Panc1 (cell line): ENCODE measurements at regions not wholly inside any gene's neighbourhood (a gene's known extent, or its start where the extent isn't known, plus 50 kb on each side); places are given as distances from the start of the nearest gene placed in this dataset.

ENCODE experiments used
- POLR2AphosphoS5 ChIP-seq: IDR thresholded peaks from 2 replicates; pipeline ENCODE4 v1.6.1; 2012; ENCODE audit warnings: mild to moderate bottlenecking, low read depth, low read length, moderate library complexity
- SIN3A ChIP-seq: IDR thresholded peaks from 2 replicates; pipeline ENCODE4 v1.6.1; 2012; ENCODE audit warnings: low read depth, mild to moderate bottlenecking, low read length, moderate library complexity, borderline replicate concordance; ENCODE audit not compliant: insufficient read depth
- TF ChIP-seq, protein P1 (sequence below): fragments of 450-650 bp; IDR thresholded peaks from 2 replicates; pipeline ENCODE4 v1.5.1; 2017; ENCODE audit warnings: mild to moderate bottlenecking

GRCh38 chr4:74544655-74545361, 99.9 kb downstream of the AREG start:
- TF ChIP-seq, protein P1, sequence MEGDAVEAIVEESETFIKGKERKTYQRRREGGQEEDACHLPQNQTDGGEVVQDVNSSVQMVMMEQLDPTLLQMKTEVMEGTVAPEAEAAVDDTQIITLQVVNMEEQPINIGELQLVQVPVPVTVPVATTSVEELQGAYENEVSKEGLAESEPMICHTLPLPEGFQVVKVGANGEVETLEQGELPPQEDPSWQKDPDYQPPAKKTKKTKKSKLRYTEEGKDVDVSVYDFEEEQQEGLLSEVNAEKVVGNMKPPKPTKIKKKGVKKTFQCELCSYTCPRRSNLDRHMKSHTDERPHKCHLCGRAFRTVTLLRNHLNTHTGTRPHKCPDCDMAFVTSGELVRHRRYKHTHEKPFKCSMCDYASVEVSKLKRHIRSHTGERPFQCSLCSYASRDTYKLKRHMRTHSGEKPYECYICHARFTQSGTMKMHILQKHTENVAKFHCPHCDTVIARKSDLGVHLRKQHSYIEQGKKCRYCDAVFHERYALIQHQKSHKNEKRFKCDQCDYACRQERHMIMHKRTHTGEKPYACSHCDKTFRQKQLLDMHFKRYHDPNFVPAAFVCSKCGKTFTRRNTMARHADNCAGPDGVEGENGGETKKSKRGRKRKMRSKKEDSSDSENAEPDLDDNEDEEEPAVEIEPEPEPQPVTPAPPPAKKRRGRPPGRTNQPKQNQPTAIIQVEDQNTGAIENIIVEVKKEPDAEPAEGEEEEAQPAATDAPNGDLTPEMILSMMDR = no peak
- TF ChIP-seq POLR2AphosphoS5 (no peak), SIN3A (no peak)
